Astrocyte of the cerebellum (primary cell): ENCODE measurements at regions not wholly inside any gene's neighbourhood (a gene's known extent, or its start where the extent isn't known, plus 50 kb on each side); places are given as distances from the start of the nearest gene placed in this dataset.

Experiments used
- DNase-seq: peaks from one replicate; pipeline ENCODE4 v3.0.0-alpha.2; 2011; ENCODE audit warnings: low read depth
- H3K4me3 ChIP-seq: 2 replicates; pipeline ENCODE4 v1.5.1; 2011; ENCODE audit warnings: mild to moderate bottlenecking, low read depth, low read length, moderate library complexity
- CTCF ChIP-seq: IDR thresholded peaks from 2 replicates; pipeline ENCODE4 v1.5.1; 2012; ENCODE audit warnings: low read length, low read depth, moderate library complexity, mild to moderate bottlenecking; ENCODE audit errors: missing control alignments
- in situ Hi-C: cut with HindIII; loops from 2 replicates; pipeline ENCODE4 v1.10.0; 2017; ENCODE audit warnings: low sequenced_read_pairs

- no peak overlapping the region for H3K4me3 ChIP-seq
- no peak for TF ChIP-seq CTCF
- no peak for DNase-seq
- in situ Hi-C loops = no loop called here
Observed at GRCh38 chr7:21066221-21066620, 279.5 kb upstream of the SP8 start.

DNA sequence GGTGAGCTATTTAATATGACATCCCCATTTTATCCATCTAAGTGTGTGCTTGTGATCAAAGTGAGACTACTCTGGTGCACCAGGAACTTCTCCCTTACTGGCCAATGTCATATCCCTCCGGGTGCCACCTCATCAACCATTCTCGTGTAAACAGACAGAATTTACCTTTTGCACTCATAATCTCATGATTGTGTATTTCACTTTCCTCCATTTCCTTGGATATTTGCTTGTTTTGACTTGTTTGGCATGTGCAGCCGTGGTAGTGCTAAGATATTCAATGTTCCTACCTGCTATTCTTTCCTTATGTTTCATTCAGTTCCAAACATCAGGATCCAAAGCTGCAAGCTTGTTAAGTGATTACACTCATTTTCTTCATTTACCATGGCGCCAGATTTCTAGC is 280.5 kb upstream of the SP8 start:
- no peak overlapping the region for H3K4me3 ChIP-seq
- in situ Hi-C loops = no loop called here
- TF ChIP-seq CTCF = no peak
- no peak for DNase-seq

- H3K4me3 ChIP-seq = no peak overlapping the region
- TF ChIP-seq CTCF = no peak
- in situ Hi-C loops = no loop called here
- no peak for DNase-seq
Observed at GRCh38 chr7:21070571-21071090, 283.9 kb upstream of the SP8 start.

GRCh38 chr7:21071561-21072501 is 285.1 kb upstream of the SP8 start:
- no peak for DNase-seq
- TF ChIP-seq CTCF = no peak
- no peak overlapping the region for H3K4me3 ChIP-seq
- in situ Hi-C loops = no loop called here

- in situ Hi-C loops = no loop called here
- DNase-seq = no peak
- H3K4me3 ChIP-seq = no peak overlapping the region
- TF ChIP-seq CTCF = no peak
Observed at GRCh38 chr7:21076054-21076453, 289.4 kb upstream of the SP8 start.

DNA sequence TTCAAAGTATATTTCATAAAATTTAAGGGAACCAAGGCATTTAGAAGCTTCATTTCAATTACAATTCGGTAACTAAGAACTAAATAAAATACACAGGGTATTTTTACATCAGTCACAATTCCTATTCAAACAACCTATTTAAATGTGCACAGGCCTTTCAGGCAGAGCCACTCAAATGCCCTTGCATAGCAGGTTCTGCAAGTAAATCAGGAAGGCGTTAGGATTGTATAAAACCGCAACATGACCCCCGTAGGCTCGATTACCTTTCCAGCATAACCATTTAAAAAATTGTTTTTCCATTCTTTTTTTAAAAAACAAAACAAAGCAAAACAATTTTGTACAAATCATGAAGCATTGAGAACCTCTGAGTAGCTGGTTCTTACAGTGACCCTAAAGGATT is 289.9 kb upstream of the SP8 start:
- DNase-seq = no peak

More for the DNA sequence above, 289.9 kb upstream of the SP8 start:
- H3K4me3 ChIP-seq = no peak overlapping the region
- no peak for TF ChIP-seq CTCF
- in situ Hi-C loops = no loop called here
